Medulla oblongata (tissue), 1 donor: ENCODE measurements at regions not wholly inside any gene's neighbourhood (a gene's known extent, or its start where the extent isn't known, plus 50 kb on each side); places are given as distances from the start of the nearest gene placed in this dataset.

ENCODE experiments used
- DNase-seq: peaks from one replicate; pipeline ENCODE4 v3.0.0-alpha.2; 2015; ENCODE audit errors: extremely low spot score

- no peak for DNase-seq
These were observed 70.2 kb upstream of the DOK6 start for GRCh38 chr18:69330385-69331005.

DNA sequence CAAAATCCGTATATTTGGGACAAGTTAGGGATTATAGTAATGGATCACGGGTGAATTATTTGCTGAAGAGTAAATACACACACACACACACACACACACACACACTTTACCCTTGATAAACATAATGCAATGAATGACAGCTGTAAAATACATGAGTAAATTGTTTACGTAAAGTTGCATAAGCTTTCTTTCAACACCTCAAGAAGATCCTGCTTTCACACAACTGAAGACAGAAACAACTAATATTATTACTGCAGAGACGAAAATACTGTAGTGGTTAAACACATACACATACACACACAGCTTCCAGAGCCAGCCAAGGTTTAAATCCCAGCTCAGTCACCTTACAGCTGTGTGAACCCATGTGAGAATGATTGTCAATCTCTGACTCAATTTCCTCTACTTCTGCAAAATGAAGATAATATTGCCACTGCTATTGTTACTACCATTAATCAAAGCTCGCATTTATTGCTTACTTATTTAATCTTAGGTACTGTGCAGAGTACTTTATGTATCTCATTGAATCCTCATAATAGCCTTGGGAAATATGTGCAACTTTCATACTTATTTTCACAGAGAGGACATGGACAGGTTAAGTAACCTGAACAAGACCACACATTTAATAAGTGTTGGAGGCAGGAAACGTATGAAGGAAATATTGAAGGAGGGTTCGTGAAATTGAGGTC lies 50.6 kb upstream of the DOK6 start:
- no peak for DNase-seq
